Suppressor macrophage (primary cell): ENCODE measurements at regions not wholly inside any gene's neighbourhood (a gene's known extent, or its start where the extent isn't known, plus 50 kb on each side); places are given as distances from the start of the nearest gene placed in this dataset.

Experiments
- DNase-seq, 4 experiments: peaks; one replicate each; pipeline ENCODE4 v3.0.0-alpha.2; 2020 to 2022

DNA sequence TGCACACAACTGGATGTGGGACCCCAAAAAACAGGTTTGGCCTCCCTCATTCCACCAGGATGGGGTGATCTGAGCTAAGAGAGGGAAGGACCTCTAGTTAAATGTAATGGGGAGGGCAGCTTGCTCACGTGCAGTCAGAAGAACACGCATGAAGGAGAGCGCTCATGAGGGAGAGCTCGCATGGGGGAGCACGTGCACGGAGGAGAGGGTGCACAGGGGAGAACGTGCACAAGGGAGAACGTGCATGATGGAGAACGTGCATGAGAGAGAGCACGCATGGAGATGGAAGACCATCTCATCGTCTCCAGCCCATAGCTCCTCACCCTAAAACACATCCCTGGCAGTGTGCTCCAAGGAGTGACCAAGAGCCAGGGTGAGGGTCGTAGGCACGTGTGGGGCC lies 141.2 kb downstream of the RBFOX3 start:
- no peak for DNase-seq

DNA sequence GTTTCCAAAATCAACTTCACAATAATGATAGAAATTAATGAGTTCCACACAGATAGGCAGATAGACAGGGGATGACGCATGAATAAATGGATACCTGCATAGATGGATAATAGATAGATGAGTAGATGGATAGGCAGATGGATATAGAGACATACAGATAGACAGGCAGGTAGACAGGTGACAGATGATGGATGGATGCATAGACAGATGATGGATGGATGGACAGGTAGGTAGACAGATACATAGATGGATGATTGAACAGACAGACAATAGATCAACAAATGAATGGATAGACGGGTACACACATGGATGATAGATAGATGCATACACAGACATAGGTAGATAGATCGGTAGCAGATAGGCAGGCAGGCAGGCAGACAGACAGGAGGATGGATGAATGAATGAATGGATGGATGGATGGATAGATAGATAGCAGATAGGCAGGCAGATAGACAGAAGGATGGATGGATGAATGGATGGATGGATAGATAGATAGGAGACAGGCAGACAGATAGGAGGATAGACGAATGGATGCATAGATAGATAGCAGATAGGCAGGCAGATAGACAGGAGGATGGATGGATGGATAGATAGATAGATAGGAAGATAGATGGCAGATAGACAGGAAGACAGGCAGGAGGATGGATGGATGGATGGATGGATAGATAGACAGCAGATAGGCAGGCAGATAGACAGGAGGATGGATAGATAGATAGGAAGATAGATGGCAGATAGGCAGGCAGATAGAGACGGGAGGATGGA lies 142.5 kb downstream of the RBFOX3 start:
- no peak for DNase-seq

DNA sequence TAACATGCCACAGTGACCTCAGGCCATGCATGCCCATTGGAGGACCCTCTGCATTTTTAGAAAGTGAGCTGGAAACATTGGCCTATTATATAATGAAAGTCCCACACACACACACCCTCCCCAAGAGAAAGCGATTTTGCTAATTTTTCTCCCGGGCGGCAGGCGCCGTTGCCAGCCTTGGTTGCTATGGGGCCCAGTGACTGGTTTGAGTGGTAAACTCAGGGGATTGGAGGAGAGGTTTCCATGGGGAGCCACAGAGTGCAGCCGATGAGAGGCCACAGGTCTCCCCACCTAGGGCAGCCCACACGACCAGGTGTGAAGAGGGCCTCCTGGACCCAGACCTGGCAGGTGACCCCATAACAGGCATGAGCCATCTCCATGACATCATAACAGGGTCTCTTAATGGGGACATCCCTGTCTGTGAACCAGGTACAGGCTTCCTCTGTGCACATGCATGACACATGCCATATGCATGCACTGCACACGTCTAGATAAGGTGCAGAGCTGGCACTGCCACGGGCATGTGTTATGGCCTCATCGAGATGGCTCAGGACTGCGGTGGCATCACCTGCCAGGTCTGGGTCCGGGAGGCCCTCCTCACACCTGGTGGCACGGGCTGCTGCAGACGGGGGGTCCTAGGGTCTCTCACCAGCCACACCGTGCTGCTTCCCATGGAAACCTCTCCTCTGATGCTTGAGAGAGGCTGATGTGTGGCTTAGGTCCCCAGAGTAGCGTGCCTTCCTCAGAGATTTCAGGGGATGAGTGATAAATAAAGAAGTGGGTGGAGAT lies 144.1 kb downstream of the RBFOX3 start:
- DNase-seq, result no peak

DNA sequence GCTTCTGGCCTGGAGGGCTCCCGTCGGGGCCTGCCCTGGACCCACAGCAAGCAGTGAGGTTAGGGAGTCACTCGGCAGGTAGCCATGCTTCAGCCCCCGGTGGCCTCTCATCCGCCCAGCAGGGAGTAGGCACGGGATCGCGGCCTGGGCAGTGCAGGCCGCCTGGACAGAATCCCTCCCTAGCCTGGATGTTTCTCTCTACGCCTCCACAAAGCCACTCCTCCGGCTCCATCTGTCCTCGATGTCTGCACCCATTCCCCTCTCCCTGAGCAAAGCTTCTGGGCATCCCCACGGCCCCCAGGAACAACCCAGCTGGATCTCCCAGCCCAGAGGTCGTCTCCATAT lies 145.2 kb downstream of the RBFOX3 start:
- DNase-seq, result no peak

DNA sequence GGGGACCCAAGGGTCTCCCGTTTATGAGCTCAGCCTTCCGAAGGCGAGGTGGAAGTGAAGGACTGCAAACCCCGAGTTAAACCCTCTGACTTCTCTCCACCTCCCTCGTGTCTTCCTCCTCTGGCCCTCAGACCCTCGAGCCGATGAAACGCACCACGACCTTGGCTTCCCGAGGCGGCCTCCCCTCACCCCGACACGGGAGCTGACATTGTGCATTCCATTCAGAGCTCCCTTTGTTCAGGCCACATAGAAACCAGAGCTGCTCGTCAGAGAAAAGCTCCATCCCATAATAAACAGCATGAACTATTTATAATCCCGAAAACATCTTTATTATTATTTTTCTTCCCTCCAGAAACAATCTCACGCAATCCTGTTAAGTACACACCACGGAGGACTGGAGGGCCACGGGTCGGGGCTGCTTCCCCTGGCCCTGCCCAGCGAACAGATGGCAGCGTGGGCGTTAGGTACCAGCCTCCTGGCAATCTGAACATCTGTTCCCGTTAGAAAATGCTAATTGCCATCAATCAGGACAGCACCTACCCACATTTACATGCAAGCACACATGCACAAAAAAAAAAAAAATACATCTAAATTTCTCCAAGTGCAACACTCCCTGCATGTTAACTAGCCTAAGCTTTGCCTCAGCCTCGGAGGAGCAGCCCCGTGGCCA lies 145.7 kb downstream of the RBFOX3 start:
- no peak for DNase-seq

DNA sequence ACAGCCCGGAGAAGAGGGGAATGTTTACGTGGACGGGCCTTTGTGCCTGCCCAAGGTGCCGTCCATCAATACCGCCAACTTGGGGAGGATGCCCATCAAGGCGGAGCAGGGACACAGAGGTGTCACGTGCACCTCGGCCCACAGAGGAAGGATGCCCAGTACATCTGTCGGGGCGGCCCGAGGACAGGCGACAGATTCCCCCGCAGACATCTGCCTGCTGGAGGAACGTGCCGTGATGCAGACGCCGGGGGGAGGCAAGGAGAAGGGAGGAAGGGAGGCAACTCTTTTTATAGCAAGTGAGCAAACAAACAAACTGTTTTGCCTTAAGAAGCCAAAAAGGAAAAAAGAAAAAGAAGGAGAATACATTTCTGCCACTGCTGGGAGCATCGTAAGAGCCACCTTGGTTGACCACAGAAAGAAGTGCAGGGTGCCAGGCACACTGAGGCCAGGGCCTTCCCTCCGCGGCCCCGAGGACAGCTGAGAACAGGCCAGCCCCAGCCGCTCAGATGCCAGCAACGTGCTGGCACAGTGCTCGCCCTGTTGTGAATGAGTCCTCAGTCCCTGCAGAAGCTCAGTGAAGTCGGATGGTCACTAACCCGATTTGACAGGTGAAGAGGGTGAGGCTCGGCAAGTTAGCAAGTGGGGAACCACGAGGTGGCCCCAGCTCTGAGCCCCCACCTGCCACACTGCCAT lies 146.4 kb downstream of the RBFOX3 start:
- no peak for DNase-seq

DNA sequence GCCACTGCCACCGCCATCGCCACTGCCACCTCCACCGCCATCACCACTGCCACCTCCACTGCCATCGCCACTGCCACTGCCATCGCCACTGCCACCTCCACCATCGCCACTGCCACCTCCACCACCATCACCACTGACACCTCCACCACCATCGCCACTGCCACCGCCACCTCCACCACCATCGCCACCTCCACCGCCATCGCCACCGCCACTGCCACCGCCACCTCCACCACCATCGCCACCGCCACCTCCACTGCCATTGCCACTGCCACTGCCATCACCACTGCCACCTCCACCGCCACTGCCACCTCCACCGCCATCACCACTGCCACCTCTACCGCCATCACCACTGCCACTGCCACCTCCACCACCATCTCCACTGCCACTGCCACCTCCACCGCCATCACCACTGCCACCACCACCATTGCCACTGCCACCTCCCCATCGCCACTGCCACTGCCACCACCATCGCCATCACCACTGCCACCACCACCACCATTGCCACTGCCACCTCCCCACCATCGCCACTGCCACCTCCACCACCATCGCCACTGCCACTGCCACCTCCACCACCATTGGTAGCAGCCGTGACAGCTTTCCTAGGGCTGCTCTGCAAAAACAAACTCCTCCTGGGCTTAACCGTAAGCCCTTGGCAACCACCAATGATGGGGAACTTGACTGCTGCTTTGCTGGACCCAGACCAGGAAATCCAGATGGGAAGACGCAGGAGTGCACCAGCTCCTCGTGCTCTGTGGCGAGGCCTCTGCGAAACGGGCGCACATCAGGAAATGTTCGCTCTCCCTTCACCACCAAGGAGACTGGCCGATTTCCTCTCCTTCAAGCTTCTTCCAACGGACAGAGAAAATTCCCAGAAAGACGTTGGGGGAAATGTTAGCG lies 147.2 kb downstream of the RBFOX3 start:
- DNase-seq, result no peak

DNA sequence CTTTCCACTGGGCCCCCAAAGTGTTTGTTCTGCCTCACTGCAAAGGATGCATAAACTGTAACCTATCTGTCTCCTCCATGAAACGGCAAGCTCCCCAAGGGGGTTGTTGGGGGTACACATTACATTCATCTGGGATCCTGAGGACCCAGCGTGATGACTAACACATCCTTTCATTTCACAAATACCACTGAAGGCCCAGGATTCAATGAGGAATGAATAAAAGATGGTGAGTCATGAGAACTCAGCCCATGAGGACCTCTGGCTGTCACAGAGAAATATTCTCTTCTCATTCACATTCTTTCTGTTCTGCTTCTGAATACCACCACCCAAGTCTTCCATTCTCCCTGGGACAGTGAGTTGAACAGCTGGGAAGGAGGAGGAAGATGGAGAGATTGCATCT lies 149.8 kb downstream of the RBFOX3 start:
- no peak for DNase-seq

DNA sequence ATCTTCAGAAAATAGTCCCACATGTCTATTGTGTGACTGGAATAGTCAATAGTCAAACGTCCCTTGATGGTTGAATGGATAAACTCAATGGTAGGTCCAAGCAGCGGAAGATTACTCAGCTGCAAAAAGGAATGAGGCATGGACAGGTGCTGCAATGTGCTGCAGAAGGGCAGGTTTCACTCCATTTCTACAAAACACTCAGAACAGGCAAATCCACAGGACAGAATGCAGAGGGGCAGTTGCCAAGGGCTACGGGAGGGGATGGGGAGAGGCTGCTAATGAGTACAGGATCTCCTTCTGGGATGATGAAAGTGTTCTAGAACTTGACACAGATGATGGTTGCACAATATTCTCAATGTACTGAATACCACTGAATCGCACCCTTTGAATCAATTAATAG lies 151.0 kb downstream of the RBFOX3 start:
- no peak for DNase-seq

GRCh38 chr17:79459003-79459655 lies 151.7 kb downstream of the RBFOX3 start:
- DNase-seq, result no peak

GRCh38 chr17:79458356-79458755 lies 152.5 kb downstream of the RBFOX3 start:
- DNase-seq, result no peak

GRCh38 chr17:79457889-79458288 lies 153.0 kb downstream of the RBFOX3 start:
- DNase-seq, result no peak

GRCh38 chr17:79457376-79457775 lies 153.5 kb downstream of the RBFOX3 start:
- no peak for DNase-seq

DNA sequence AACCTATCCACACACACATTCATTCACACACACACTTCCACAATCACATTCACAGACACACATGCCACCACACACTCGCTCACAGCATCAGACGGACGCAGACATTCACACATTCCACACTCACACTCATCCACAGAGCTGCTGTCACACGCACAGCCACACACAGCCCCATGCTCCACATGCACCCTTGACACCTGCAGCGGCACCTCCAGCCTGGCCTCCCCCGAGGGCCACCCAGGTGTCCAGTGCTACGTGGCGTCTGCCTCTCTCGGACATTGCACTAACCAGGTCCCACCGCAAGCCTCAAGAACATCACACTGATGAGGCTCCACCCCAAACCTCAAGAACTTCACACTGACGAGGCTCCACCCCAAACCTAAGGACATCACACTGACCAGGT lies 155.2 kb downstream of the RBFOX3 start:
- no peak for DNase-seq

DNA sequence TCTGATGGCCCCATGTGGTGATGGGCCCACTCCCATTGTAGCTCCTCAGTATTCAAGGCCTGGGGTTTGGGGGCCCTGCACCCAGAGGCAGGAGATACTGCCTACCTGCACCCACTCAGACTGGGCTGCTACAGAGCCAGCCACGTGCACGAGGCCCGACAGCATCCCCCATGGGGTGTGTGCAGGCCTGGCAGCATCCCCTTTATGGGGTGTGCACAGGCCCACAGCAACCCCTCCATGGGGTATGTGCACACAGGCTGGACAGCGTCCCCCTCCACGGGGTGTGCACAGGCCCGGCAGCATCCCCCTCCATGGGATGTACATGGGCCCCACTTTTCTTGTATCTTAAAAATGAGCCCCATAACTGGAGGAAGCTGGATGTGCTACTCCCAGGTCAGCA lies 156.0 kb downstream of the RBFOX3 start:
- DNase-seq, result no peak

DNA sequence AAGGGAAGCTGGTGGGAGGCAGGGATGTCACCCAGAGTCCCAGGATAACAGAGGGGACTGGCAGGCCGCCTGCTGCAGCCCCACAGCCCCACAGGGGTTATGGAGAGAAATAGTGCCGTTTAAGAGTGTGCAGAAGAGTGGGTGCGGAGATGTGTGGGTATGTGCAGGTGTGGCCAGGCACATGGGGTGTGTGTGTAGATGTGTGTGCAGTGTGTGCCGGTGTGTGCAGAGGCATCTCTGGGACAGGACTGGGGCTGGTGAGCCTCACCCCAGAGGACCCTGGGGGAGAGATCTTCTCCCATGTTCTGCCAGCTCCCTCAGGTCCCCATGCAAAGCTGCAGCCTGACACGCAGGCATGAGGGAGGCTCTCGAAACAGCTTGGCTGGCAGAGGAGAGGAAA lies 157.4 kb downstream of the RBFOX3 start:
- no peak for DNase-seq

- DNase-seq, result no peak
Observed at GRCh38 chr17:79452706-79453105, 158.1 kb downstream of the RBFOX3 start.

DNA sequence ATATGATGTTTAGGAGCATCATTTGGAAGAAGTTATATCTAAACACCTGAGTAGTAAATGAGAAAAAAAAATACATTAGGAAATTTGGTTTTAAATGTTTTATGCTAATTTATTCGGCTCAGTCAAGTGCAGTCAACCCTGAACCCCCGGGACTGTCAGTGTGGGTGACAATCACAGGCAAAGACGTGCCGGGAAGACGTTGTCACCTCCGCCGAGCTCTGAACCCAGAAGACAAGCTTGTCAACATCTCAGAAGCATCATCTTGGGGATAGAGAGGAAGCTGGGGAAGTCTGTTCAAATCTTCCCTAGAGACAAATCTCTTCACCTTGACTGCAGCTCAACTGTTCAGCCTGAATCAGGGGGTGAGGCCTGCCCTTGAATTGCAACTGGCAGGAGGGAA lies 159.7 kb downstream of the RBFOX3 start:
- DNase-seq, result no peak

GRCh38 chr17:79446399-79447009 lies 164.3 kb downstream of the RBFOX3 start:
- DNase-seq, result no peak

DNA sequence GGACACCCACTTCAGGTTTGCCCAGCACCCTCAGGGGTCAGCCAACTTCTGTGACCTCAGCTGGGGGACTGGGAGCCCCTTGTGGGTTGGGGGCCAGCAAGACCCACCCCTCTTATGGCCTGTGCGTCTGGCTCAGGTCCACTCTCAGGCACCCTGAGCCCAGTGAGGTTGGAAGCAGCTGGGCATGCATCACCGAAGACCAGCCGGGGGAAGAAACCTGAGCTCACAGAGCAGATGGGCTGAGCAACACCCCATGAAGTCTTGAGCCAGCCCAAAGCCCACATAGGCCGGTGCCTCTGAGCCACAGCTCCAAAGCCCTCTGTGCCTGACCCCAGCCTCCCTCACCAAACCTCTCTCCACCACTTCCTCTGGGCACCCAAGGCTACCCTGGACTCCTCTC lies 166.7 kb downstream of the RBFOX3 start:
- no peak for DNase-seq

DNA sequence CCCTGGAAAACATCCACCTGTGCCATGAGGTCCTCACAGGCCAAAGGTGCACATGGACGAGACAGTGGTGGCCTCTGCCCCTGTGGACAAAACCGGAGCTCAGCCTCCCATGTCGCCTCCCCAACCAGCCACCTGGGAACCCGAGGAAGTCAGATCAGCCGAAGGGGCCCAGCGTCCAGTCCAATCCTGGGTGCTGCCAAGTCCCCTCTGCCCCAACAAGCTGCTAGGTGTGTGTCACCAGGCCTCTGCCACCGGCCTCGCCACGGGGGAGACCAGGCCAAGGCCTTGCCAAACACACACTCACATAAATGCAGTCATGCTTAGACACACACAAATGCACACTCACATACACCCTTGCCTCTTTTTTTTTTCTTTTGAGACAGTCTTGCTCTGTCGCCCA lies 167.8 kb downstream of the RBFOX3 start:
- DNase-seq, result no peak
